Activated T-cell treated with anti-CD3 and anti-CD28 coated beads for 4 hours (primary cell): ENCODE measurements at regions not wholly inside any gene's neighbourhood (a gene's known extent, or its start where the extent isn't known, plus 50 kb on each side); places are given as distances from the start of the nearest gene placed in this dataset.
"Not testable (repeated sequence)": the region's sequence is repeated elsewhere in the genome, so short reads cannot be mapped to it uniquely, and the experiment has no call there.

Source experiments
- DNase-seq: peaks from one replicate; pipeline ENCODE4 v3.0.0-alpha.2; 2020

DNA sequence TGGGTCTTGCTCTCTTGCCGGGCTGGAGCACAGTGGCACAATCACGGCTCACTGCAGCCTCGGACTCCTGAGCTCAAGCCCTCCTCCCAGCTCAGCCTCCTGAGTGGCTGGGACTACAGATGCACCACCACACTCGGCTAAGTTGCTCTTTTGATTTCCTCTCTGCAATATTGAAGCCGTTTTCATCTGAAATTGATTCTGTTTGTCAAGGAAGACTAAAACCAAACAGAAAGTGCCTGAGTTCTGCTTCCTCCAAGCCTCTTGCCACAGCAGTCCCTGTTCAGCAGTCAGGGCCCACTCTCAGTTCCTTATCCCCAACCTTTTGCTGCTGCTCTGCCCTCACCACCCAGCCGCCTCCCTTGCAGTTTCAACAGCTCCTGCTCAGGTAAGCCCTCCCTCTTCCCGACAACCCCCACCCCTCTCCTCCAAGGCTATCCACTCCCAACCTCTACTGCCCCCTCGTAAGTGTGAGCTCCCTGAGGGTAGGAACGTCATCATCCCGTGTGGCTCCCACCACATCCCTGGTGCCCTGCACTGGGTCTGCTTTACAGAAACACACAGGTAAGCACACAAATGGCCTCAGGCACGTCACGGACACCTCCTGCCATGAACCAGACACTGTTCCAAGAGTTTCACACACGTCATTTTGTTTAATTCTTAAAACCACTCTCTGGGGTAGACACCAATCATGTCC lies 70.7 kb upstream of the TAB2 start:
- no peak for DNase-seq

DNA sequence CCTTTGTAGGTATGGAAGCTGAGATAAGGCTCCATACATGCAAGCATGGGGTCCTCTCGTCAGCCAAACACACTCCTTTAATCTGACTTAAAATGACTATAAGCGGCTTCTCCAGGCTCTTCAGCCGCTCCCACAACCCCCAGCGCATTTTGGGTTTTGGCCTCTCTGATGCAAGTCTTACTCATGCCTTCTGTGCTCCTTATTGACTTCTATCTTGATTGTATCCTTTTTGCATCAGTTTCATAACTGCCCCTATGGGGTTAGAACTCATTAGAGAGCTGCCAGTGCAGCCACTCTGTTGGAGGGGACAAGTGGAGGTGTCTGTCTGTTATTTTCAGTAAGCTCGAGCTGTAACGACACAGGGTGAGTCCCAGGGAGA lies 70.1 kb upstream of the TAB2 start:
- no peak for DNase-seq

DNA sequence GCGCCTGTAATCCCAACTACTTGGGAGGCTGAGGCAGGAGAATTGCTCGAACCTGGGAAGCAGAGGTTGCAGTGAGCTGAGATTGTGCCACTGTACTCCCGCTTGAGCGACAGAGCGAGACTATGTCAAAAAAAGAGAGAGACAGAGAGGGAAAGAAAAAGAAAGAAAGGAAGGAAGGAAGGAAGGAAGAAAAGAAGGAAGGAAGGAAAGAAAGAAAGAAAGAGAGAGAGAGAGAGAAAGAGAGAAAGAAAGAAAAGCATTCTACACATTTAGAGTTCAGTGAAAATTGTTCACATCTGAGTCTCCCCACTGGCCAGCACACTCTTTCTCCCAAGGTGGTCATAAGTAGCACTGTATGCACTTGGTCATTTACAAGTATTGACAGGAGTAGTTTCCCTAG lies 69.2 kb upstream of the TAB2 start:
- DNase-seq = not testable (repeated sequence)

GRCh38 chr6:149248693-149249369 lies 68.7 kb upstream of the TAB2 start:
- no peak for DNase-seq

- DNase-seq = no peak
Measured at GRCh38 chr6:149249370-149250357, 67.8 kb upstream of the TAB2 start.

DNA sequence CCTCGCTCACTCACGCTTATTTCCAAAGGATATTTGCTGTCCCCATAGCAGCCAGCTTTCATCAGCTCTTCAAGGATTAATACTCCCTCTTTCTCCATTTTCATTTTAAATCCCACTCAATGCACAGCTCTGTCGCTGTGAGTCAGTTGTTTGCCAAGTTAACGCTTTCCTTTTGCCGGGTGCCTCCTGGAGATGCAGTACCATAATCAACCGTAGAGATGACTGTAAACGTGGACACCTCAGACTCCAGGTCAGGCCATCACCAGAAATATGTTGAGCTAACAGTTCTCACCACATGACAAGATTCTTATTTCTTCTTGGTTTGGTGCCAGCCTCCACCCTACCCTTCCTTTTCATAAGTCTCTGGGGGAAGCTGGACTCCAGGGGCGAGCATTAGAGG lies 66.6 kb upstream of the TAB2 start:
- no peak for DNase-seq

- DNase-seq = no peak
Measured at GRCh38 chr6:149252622-149253021, 64.9 kb upstream of the TAB2 start.

DNA sequence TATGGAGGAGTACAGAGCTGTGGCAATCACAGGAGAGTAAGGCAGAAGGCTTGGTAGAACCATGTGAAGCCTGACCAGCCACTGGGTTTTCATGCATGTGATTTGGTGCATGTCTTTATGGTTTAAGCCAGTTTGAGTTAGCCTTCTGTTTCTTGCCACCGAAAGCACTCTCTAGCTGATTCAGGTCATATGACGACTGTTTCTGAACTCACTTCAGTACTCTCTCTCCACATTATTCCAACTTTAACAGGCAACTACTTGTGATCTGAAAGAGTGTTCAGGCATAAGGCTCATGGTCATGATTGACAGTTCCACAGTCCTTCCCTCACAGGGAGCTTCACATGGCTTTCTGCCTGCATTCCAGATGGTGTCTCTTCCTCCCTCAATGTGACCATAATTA lies 63.3 kb upstream of the TAB2 start:
- DNase-seq = no peak

DNA sequence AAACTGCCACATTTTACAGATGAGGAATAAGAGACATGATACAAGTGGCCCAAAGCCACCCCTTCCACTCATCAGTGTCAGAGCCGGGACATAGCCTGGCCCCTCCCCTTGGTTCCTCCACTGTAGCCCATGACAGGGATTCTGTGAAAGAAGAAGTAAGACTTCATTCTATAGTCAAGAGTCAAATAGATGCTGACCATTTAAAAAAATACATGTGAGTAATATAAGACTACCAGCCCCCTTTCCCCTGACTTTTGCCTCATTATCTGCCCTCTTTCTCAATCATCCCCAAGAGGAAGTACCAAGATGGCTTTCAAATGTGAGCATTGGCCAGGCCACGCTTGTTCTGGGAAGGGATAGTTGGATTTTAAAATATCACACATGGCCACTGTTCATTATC lies 57.8 kb upstream of the TAB2 start:
- DNase-seq = no peak

- no peak for DNase-seq
Measured at GRCh38 chr6:149260214-149260874, 57.2 kb upstream of the TAB2 start.

GRCh38 chr6:149261364-149262040 lies 56.0 kb upstream of the TAB2 start:
- DNase-seq = no peak

- DNase-seq = no peak
Measured at GRCh38 chr6:149263321-149263720, 54.2 kb upstream of the TAB2 start.

DNA sequence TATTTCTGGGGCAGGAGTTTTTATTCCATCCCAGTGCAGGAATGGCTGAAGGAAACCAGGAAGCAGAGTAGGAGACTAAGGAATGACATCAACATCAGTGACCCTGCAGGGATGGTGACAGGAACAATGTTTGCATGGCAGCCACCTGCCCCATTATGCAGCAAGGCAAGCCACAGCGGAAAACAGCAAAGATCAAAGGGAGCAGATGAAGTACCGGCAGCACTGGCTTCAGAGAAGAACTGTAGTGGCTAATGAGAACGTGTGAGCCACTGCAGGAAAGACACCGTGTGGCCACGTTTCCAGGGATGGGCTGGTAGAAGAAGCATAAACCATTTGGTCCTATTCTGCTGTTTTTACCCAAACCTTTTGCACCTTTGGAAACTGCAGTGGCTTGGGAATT lies 52.9 kb upstream of the TAB2 start:
- DNase-seq = peak; percentile 16

DNA sequence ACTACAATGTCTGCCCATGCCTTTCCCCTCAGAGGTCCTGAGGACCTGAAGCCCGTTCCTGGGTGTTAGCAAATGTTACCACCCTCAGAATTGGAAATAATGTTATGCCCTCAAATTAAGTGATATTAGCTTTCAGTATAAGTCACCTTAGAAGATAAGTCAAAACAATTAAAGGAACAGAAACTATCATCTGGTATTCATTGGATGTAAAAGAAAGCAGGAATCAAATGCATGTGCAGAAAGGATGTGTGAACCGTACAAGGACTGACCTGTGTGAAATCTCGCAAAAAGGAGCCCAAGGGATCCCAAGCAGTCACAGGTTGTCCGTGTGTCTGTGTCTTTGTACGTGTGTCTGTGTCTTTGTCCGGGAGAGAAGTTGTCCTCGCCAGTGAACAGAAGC lies 51.6 kb upstream of the TAB2 start:
- DNase-seq = no peak

DNA sequence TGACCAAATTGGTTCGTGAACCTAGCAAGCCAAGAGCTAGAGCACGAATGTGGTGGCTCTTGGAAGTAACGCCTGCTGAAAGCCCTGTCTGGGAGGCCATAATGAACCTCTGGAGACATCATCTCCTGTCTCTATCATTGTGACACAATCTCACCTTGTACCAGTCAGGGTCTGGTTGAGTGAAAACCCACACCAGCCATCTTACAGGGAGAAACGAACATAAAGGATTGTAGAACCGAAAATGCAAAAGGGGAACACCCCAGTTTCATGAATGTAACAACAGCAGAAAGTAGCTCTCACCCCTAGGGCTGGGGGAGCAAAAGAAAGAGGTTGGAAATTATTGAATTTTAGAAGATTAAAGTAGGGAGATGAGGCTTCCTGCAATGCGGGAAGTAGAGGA lies 50.9 kb upstream of the TAB2 start:
- DNase-seq = no peak

DNA sequence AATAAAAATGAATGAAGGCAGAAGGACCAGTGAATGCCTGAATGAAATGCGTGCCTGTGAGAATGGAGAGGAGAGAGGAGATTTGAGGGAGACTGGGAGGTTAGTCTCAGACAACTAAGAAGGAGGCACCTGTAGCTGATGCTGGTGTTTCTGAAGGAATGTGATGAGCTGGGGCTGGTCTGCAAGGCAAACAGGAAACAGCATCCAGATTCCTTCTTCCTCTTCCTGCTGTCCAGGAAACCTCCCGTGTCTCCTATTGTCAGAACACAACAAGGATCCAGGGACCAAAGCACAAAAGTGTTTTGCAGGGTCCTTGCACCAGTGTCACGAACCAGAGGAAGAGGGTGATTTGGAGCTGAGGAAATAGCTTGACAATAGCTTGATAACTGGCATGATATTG lies 50.4 kb upstream of the TAB2 start:
- DNase-seq = no peak

GRCh38 chr6:149267513-149268043 lies 49.9 kb upstream of the TAB2 start:
- DNase-seq = no peak
